Liver (tissue), 3 donors: ENCODE measurements at regions not wholly inside any gene's neighbourhood (a gene's known extent, or its start where the extent isn't known, plus 50 kb on each side); places are given as distances from the start of the nearest gene placed in this dataset.

Source experiments
- ATF3 ChIP-seq: IDR thresholded peaks from 2 replicates; pipeline ENCODE4 v1.6.1; 2016; ENCODE audit warnings: antibody characterized with exemption
- CTCF ChIP-seq: fragments of 150-350 bp; IDR thresholded peaks from 2 replicates; pipeline ENCODE4 v1.5.1; 2017; ENCODE audit warnings: improper control_type of control experiment, low read depth, low read length; ENCODE audit not compliant: missing input control
- MAX ChIP-seq: IDR thresholded peaks from 2 replicates; pipeline ENCODE4 v1.6.1; 2016; ENCODE audit warnings: antibody characterized with exemption
- RAD21 ChIP-seq, 2 donors: IDR thresholded peaks; 2 replicates each; pipeline ENCODE4 v1.6.1; 2016; ENCODE audit warnings: antibody characterized with exemption in 2 of 2, mild to moderate bottlenecking in 2 of 2
- SP1 ChIP-seq: IDR thresholded peaks from 2 replicates; pipeline ENCODE4 v1.6.1; 2018; ENCODE audit warnings: antibody characterized with exemption, mild to moderate bottlenecking
- YY1 ChIP-seq: IDR thresholded peaks from 2 replicates; pipeline ENCODE4 v1.6.1; 2016; ENCODE audit warnings: antibody characterized with exemption, mild to moderate bottlenecking
- ZBTB33 ChIP-seq: IDR thresholded peaks from 2 replicates; pipeline ENCODE4 v1.6.1; 2016; ENCODE audit warnings: antibody characterized with exemption
- donor health status: healthy.
- donor health status: healthy.

- TF ChIP-seq CTCF = no peak
- TF ChIP-seq MAX = no peak
- no peak for TF ChIP-seq YY1
- TF ChIP-seq RAD21 (IDR thresholded peaks at IDR 0.05) = no peak
- no peak for TF ChIP-seq ZBTB33
- TF ChIP-seq ATF3 = no peak
- TF ChIP-seq SP1 = no peak
These were observed 204.5 kb upstream of the RBBP8 start for GRCh38 chr18:22728481-22729105.
